Activated CD4-positive, alpha-beta T cell treated with anti-CD3 and anti-CD28 coated beads, Interleukin-2, Interleukin-4, amounts not matched to agents 100 ng/mL and 50 ng/mL, durations not matched to agents 16 hours and 8 hours (primary cell): ENCODE measurements at regions not wholly inside any gene's neighbourhood (a gene's known extent, or its start where the extent isn't known, plus 50 kb on each side); places are given as distances from the start of the nearest gene placed in this dataset.
"Not testable (repeated sequence)": the region's sequence is repeated elsewhere in the genome, so short reads cannot be mapped to it uniquely, and the experiment has no call there.

Source experiments
- DNase-seq: peaks from one replicate; pipeline ENCODE4 v3.0.0-alpha.2; 2020; ENCODE audit warnings: low spot score

DNA sequence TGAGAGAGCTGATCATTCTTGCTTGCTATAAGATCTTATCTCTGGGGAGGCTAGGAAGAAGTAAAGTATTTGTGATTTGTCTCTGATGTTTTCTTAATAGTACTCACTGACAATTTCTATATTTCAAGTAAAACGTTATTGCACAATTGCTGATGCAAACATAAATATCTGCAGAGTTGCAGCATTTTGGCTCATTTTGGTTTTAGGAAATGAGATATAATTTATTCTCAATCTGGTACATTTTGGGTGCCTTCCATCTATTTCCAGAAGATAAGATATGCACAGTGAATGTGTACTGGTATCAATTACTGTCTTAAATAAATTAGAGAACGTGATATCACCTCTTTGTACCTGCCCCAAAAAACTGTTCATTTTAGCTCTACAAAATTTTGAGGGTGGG, 1431.5 kb downstream of the BRINP3 start:
- no peak for DNase-seq

DNA sequence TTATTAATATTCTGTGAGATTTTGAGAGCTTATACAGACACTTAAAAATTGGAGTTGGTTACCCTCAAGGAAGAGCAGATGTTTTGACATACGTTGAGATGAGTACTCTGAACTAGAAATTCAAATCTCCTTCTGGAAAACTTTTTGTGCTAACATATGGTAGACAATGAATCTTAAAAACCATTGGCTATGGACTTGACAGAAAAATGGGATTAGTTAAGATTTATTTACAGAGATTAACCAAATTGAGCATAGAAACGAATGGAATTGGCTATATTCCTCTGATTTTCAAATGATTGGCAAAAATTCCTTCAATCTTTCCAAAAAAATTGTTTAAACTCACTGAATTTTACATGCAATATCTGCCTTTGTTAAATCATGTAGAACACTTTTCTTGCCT, 1392.9 kb downstream of the BRINP3 start:
- no peak for DNase-seq

DNA sequence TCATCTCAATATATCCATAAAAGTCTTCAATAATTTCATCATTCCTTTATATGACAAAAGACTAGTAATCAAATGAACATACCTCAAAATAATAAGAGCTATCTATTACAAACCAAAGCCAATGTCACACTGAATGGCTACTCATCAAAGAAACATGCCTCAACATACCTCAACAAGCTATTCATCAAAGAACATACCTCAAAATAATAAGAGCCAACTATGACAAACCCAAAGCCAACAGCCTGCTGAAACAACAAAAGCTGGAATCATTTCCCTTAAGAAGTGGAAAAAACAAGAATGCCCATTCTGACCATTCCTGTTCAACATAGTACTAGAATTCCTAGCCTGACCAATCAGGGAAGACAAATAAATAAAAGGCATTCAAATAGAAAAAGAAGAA, 1373.7 kb downstream of the BRINP3 start:
- DNase-seq = no peak

DNA sequence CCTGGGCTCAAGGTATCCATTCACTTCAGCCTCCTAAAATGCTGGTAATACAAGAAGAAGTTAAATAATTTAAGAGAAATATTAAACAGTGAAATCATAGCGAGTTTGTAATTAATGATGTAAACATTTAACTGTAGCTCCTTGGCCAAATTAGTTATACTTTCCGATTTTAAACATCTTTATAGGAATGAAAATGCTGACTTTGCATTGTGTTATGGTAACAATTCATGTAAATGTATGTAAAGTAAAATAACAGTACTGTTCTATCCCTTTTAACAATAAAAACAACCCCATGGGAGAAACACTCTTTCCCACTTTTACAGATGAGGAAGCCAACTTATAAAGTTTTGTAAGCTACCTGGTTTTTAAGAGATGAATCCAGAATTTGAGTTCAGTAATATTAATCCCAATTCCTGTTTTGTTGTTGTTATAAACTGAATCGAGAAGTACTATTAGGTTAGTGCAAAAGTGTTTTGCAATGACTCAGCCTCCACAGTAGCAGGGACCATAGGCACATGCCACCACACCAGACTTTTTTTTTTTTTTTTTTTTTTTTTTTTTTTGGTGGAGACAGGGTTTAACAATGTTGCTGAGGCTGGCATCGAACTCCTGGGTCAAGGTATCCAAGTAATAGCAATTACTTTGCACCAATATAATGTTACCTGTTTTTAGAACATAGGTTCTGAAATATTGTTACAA, 1360.4 kb downstream of the BRINP3 start:
- DNase-seq = no peak

DNA sequence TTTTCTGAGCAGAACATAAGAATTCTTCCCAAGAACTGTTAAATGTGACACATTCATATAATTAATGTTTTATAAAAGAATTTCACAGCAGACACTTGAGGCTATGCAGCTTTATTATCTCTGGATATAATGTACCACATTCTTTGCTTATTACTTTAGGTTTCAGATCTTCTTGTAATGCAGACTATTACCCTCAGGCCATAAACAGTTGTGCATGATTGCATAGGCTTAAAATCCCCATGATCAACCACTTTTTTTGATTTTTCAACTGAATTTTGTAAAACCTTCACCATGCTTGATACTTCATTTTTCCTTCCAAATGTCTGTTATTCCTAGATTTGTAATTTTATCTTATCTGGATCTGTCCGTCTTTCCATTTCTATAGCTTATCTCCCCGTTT, 1355.7 kb downstream of the BRINP3 start:
- no peak for DNase-seq

DNA sequence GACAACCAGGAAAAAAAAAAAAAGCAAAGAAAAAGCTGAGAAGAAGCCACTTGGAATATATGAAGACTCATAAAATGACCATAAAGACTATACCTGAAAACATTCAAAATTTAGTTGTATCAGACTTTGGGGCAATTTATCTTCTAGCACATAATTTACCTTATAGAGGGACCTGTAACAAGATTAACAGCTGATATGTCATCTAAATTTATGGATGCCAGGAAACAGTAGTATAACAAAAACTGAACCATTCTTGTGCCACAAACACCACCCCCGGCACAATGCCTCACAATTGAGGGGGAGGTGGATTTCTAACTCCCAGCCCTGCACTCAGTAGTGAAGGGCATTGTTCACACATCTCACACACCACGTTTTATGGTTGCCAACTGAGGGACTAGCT, 1352.0 kb downstream of the BRINP3 start:
- DNase-seq = no peak

DNA sequence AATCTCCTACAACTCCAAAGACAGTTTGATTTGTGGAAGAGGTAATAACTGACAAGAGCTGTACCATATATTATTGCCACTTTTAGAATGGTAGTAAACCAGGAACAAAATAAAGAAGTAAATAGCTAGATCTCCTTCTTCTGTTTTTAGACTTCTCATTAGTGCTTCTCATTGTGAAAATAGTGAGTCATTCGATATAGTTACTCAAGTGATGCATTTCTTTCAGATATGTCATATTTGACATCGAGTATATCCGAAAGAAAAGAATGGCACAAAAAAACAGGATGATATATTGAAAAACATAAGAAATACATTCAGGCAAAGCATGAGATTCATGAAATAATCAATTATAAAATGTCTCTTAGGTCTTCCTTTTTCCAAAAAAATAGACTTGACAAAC, 1346.1 kb downstream of the BRINP3 start:
- no peak for DNase-seq

DNA sequence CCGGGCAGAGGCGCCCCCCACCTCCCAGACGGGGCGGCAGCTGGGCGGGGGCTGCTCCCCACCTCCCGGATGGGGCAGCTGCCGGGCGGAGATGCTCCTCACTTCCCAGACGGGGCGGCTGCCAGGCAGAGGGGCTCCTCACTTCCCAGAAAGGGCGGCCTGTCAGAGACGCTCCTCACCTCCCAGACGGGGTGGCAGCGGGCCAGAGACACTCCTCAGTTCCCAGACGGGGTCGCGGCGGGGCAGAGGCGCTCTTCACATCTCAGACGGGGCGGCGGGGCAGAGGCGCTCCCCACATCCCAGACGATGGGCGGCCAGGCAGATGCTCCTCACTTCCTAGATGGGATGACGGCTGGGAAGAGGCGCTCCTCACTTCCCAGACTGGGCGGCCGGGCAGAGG, 1337.9 kb downstream of the BRINP3 start:
- DNase-seq = not testable (repeated sequence)

DNA sequence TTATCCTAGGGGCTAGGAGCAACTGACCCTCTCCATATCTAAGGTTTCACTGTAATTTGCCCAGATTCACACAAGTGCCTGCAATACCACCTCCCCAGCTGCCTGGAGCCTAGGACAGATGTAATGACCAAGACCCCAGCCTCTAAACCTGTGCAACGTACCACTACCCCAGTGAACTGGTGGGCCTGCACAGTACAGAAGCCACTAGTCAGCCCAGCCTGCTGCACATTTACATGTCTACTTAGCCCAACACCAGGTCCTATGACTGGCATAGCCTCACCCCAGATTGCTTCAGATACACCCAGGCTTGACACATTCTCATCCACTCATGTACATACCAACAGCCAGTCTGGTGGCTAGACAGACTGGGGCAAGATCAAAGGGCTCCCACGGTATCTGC, 1336.6 kb downstream of the BRINP3 start:
- DNase-seq = no peak

DNA sequence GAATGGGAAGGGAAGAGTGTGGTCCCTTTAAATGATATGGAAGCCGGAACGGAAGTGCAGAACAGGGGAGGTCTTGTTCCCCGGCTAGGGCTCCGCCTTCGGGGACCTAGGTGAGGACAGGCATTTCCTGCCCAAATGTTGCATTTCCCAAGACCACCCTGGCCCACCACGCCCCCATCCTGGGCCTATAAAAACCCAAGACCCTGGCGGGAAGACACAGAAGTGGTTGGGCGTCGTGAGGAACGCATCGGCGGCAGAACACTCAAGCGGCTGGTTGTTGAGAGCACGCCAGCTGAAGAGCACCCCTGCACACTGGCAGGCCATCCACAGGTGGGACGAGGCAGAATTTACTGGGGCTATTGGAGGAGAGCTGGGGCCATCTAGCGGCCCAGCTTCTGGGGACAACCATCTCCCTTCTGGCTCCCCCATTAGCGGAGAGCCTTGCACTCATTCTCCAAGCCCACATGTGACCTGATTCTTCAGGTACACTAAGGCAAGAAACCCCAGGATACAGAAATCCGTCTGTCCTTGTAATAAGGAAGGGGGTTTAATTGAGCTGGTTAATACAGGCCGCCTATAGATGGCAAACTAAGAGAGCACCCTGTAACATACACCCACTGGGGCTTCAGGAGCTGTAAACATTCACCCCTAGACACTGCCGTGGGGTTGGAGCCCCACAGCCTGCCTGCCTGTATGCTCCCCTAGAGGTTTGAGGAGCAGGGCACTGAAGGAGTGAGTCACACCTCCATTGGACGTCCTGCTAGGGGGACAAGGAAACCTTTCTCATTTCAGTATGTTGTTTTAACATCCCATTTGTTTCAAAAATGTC, 1327.9 kb downstream of the BRINP3 start:
- no peak for DNase-seq

DNA sequence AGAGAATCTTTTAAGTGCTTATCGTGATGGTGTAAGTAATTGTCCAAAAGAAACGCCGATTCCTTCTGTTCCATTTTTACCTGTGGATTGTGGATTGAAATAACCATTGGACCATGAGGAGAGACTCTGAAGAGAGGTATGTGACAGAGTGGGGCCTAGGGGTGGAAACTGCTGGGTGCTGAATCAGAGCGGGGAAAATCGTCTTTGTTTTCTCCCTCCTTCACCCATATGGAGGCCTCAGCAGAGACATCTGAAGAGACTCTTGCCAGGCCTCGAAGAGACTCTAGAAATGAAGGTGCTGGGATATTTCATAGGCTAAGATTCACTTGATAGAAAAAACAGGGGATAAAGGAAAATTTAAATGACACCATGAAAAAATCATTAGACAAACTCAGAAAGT, 1327.0 kb downstream of the BRINP3 start:
- no peak for DNase-seq

DNA sequence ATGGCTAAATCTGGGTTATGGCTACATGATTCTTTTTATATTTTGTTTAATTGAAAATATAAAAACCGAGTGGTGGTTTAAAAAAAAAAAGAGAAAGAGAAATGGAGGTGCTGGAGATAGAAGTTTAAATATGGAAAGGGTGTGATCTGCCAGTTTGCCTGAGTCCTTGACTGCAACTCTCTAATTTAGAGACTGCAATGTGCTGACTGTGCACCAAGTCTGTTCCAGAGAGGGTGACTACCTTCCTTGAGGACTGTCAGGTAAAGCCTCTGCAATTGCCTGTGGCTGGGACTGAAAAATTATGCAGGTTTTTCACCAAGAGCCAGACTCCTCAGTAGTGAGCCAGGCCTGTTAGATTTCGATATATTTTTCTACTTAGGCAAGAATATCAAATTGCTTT, 1326.3 kb downstream of the BRINP3 start:
- DNase-seq = no peak

DNA sequence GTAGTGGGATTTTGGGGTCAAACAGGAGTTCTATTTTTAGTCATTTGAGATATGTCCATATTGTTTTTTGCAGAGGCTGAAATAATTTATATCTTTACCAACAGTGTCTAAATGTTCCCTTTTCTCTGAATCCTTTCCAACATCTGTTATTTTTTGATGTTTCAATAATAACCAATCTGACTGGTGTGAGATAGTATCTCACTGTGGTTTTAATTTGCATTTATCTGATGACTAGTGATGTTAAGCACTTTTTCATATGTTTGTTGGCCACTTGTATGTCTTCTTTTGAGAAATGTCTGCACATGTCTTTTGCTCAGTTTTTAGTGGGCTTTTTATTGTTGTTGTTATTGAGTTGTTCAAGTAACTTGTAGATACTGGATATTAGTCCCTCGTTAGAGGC, 1325.0 kb downstream of the BRINP3 start:
- DNase-seq = no peak

DNA sequence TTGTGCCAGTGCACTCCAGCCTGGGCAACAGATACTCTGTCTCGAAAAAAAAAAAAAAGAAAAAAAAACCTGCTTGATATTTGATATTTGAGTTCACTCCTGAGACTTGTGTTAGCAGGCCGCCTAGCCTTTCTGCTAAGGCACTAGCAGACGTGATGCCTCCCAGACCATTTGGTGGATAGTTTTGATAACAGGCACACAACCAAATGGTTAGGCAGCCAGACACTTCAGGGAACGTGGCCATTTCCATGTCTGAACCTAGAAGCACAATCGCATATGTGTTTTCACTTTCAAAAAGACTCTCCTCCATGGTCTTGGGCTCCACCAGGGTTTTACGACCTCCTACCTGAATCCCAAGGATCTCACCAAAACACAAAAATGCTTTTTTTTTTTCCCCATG, 1319.5 kb downstream of the BRINP3 start:
- DNase-seq = no peak

DNA sequence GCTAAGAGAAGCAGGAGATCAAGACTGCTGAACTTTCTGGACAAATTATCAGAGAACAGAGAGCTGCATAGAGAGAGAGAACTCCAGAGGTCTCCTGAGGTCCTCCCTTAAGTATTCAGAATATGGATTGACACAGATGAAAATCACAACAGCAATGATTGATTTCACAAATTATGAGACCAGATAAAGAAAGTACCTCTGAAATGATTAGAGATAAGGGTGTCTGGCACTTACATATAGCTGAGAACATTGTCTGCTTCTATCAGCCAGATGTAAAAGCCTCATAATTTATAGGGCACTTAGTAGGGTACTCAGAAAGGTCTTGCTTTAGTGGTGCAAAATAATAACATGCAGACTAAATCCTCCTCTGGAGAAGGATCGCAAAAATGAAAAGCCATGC, 1301.8 kb downstream of the BRINP3 start:
- DNase-seq = no peak

DNA sequence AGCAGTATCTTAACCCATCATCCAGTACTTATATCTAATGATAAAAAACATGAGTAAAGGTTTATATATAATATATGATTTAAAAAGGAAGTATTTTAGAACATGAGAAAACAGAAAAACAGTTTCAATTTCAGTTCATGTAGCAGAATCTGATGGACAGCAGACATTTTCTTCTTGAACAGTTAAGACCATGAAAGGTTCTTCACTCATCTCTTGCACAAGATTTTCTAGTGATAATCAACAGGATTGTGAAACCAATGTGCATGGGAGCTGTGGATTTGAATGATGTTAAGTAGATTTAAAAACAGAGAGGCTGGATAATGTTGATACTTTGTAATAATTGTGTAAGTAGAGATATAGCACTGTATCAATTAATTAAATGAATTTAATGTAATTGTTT, 1297.6 kb downstream of the BRINP3 start:
- DNase-seq = no peak

DNA sequence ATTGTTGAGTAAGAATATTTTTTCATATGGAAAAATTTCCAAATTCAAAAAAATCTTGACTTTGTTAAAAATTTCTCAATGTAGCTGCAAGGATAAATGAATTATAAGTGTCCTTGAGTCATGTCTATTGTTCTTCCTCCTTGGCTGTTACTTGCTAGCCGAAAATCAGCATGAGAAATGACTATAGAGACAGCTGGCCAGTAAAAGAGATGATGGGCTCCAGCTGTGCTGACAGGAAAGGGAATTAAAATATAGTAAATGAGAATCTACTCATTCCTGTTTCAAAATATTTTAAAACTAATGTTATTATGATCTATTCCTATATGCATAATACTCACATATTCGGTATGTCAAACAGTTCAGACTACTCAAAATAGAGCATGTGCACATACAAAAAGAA, 1292.6 kb downstream of the BRINP3 start:
- DNase-seq = no peak

DNA sequence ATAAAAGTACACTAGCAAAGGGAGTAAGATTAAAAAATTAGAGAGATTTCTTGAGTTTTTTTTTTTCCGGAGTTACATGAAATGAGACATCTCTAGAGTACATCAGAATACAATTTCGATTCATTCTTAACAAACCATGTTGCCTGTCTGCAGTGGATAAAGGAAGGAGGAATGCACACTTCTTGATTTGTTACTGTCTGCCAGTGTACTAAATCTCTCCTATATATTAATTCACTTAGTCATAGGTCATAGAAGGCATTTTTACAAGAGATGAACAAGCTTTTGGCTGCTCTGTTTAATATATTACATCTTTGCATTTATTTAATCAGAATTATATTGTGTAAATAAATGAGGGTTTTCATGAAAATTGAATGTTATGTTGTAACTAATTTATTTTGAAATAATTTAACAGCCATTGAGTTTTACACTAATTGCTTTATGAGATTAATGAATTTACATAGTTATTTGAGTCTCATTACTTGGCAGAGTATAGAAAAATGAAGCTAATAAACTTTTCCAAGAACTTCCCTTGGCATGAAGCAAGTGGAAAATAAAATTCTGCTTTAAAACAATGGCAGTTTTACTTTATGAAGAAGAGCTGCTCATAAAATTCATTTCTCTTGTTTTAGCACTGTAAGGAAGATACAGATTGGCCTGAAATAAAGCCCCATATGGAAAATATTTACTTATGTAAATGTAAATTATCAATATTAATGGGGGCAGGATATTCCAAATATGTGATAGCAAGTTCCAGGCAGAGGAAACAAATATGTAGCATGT, 1284.7 kb downstream of the BRINP3 start:
- no peak for DNase-seq

DNA sequence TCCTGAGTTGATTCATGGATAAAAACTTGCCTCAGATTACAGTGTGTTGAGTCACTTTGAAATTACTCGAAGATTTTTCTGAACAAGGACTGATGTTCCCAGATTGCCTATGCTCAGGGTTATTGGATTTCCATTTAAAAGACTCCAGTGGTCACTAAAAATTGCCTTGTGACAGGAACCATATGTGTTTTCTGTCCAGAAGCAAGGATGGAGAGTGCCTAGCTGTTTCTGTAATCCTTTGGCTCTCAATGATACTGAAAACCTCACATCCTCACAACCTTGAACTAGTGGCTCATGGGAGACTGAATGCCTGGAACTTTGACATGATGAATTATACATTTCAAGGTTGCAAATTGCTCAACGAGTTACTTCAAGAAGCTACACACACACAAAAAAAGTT, 1271.8 kb downstream of the BRINP3 start:
- DNase-seq = no peak

DNA sequence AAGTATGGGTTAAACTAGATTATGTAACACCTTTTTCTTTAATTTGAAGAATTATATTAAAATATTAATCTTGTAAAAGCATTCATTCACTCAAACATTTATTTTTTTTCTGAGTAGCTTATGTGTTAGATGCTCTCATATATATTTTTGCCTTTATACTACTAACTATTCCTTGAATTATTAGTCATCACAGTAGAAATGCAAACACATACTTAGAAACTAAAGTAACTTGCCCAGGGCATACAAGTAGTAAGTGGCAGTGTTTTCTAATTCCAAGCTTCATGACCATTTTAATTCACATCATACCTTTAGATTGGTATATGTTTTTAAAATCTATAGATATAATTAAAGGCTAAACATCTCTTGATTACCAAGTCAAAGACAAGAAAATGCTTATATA, 1271.0 kb downstream of the BRINP3 start:
- DNase-seq = no peak

DNA sequence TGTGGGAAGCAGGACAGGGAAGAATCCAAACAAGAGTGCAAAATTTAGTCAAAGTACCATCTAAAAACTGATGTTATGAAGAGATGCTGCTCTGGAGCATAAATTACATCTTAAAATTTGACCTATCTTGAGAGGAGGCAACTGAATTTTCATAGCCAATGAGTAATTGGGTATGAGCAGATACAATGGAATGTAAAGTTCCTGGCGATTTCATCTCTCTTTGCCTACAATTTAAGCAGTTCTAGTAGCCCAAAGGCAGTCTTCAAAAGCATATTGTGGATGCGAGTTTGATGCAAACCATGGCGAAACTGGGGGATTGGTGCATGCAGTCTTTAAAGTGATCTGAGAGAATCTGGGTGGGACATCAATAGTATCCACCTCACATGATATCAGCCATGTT, 1265.9 kb downstream of the BRINP3 start:
- no peak for DNase-seq

DNA sequence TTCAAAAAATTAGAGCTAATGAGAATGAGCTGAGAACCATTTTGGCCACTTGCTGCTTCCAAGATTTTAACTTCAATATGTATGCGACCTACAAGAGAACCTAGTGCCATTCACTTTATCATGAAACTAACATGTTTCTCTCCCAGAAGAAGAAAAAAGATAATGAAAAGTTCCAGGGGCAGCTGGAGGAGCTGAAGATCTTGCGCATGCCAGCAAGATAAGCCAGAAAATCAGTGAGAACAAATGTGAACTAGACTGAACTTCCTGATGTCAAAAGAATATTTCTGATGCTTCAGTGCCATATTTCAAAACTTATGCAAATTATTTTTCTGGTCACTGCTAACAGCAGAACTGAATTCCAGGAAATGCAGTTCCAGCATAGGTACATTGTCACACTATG, 1265.1 kb downstream of the BRINP3 start:
- no peak for DNase-seq

DNA sequence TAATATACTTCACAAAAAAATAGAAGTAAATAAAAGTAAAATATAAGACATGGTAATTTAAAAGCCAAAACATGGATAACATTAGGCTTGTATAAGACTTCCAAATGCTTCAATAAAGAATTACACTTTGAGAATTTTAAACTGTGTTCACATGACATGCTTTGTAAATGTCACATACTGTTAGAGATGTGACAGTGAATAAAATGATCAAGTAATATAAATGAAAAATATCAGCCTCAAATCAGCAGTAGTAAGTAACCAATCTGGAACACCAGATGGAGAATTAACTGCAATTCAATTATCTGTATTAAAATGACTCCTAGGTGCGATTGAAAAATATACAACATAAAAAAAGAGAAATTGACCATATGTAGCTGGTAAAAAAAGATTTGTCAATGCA, 1260.8 kb downstream of the BRINP3 start:
- no peak for DNase-seq
